GM18951 (cell line): ENCODE measurements at regions not wholly inside any gene's neighbourhood (a gene's known extent, or its start where the extent isn't known, plus 50 kb on each side); places are given as distances from the start of the nearest gene placed in this dataset.

Source experiments
- POLR2A ChIP-seq: IDR thresholded peaks from 4 replicates; pipeline ENCODE4 v1.6.1; 2011; ENCODE audit warnings: mild to moderate bottlenecking; ENCODE audit not compliant: insufficient read length, insufficient read depth; ENCODE audit errors: extremely low read depth
- in situ Hi-C: fragments of 300-500 bp; cut with MboI; formaldehyde crosslinking; loops from one replicate; pipeline ENCODE4 v1.12.0; 2022; ENCODE audit warnings: low sequenced_read_pairs, mixed read lengths, inconsistent platforms; ENCODE audit not compliant: unreplicated experiment

DNA sequence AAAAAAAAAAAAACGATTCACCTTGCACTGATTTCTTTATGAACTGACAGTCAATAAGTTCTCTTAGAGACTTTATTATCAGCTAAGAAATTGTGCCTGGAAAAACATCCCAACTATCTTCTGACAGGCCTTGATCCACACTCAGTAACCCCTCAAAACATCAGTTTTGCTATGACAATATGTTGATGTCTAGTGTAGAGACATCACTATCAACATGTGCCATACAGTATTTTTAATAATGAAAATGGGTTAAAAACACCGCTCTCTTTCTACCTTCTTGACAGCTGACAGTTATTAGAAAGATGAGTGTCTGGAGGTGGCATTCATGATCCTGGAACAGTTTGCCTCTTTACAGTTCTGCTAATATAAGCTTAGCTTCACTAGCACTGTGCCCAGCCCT is 175.8 kb upstream of the TMEM229A start:
- in situ Hi-C loops: no loop called here
- TF ChIP-seq POLR2A: no peak

- in situ Hi-C loops: no loop called here
Measured at GRCh38 chr7:124208173-124208572, 175.3 kb upstream of the TMEM229A start.

DNA sequence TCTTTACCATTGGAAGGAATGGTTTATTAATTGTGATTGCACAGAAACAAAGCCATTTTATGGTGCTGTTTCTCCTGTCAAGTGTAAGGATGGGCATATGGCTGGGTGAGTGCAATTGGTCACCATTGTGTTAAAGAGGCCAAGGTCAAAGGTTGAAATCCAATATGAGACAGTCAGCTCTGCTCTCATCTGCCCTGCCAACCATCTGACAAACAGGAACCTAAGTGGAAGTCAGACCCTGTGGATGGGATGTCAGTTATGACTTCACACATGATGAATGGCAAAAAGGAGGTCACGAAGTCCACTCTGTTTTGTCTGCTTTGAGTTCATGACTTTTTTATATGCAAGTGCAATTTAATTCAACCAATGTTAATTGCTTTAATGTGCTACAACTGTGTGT is 172.7 kb upstream of the TMEM229A start:
- in situ Hi-C loops: no loop called here
- TF ChIP-seq POLR2A: no peak

More at GRCh38 chr7:124208173-124208572, 175.3 kb upstream of the TMEM229A start:
- TF ChIP-seq POLR2A: no peak

GRCh38 chr7:124202546-124202945 is 169.7 kb upstream of the TMEM229A start:
- in situ Hi-C loops: no loop called here
- no peak for TF ChIP-seq POLR2A

DNA sequence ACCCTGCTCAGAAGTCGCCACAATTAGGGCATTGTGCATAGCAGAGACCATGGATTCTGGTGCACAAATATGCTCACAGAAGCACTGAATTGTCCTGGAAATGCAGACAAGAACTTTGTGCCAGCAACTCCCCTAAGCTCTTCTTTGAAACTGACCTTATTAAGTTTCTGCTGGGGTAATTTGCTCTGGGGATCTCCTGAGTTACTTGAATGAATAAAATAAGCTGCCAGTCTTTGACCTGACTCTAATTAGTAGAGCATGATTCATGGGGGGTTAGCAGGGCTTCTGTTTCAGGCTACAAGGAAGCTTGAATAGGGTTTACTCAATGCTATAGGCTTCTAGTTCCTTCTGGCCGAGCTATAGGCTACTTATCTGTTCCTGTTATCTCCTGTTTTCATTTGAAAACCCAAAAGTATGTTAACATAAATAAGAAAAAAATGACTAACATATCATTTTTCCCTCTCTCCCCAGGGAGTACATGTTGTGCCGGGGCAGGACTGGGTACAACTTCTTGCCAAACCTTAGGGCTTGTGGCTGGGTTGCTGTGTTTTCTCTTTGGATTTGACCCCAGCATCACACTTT is 169.0 kb upstream of the TMEM229A start:
- TF ChIP-seq POLR2A: no peak
- in situ Hi-C loops: no loop called here

- no peak for TF ChIP-seq POLR2A
- in situ Hi-C loops: no loop called here
Measured at GRCh38 chr7:124196519-124196918, 163.7 kb upstream of the TMEM229A start.

GRCh38 chr7:124192885-124193284 is 160.0 kb upstream of the TMEM229A start:
- in situ Hi-C loops: no loop called here
- no peak for TF ChIP-seq POLR2A

DNA sequence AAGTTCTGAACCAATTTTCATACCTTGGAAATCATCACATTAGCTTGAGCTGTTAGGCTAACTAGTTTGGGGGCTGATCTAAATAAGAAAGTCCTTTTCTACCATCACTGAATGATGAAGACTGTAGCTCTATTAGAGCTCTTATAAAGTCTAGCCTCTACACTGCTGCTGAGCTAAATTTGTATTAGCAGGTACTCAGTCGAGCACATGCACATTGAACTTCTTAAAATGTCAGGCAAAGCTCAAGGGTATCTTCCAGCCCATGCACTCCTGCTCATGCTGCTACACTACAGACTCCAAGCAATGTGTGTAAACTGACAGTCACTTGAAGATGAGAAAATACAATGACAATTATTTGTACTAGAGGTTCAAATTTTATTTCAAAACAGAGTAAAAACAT is 158.8 kb upstream of the TMEM229A start:
- TF ChIP-seq POLR2A: no peak
- in situ Hi-C loops: no loop called here

- no peak for TF ChIP-seq POLR2A
- in situ Hi-C loops: no loop called here
Measured at GRCh38 chr7:124191030-124191429, 158.2 kb upstream of the TMEM229A start.

DNA sequence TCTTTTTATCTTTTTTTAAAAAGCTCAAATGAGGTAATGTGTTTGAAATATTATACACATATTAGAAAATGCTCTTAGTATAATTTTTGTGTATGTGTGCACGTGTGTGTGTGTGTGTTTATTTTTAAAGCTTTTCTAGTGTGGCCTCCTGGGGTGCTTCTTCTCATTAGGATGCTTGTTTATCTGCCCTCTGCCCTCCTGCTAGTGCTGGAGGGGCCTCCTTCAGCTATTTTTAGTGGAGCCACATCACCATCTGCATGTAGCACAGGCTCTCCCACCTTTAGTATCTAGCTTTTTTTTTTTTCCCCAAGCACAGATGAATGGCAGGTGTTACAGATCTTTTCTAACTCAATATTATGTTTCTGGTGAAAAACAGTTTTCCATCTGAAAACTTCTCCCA is 155.7 kb upstream of the TMEM229A start:
- in situ Hi-C loops: no loop called here

DNA sequence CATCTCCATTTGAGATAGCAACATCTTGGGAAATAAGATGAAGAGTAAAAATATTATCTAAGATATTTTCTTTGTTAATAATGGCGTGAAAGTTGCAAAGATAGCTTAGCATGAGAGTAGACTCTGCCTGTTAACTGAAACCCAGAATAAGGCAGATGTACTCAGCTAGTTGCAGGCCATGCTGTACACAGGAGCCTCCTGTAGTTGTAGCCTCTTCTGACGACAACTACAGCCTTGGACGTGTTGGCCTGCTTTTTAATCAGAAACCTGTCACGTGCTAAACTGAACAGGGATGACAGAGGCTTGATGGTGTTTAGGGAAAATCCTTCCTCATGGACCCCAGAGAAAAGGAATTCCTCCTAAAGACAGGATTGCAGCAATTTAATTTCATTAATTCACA is 155.1 kb upstream of the TMEM229A start:
- TF ChIP-seq POLR2A: no peak
- in situ Hi-C loops: no loop called here

More for the DNA sequence above, 155.7 kb upstream of the TMEM229A start:
- no peak for TF ChIP-seq POLR2A

GRCh38 chr7:124183649-124184048 is 150.8 kb upstream of the TMEM229A start:
- no peak for TF ChIP-seq POLR2A
- in situ Hi-C loops: no loop called here

GRCh38 chr7:124179641-124180040 is 146.8 kb upstream of the TMEM229A start:
- no peak for TF ChIP-seq POLR2A

DNA sequence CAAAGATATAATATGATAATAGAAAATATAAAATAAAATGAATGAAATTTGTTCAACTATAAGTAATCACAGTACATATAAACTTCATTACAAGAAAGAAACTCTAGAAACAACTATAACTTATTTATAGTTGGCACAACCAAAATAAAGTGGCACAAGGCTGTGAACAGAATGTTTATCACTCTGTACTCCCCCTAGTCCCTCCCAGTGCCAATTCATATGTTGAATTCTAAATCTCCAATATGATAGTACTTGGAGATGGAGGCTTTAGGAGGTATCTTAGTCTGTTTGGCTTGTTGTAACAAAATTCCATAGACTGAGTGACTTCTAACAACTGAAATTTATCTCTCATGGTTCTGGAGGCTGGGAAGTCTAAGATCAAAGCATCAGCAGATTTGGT is 145.0 kb upstream of the TMEM229A start:
- in situ Hi-C loops: no loop called here
- TF ChIP-seq POLR2A: no peak

More at GRCh38 chr7:124179641-124180040, 146.8 kb upstream of the TMEM229A start:
- in situ Hi-C loops: no loop called here

GRCh38 chr7:124171812-124172211 is 138.9 kb upstream of the TMEM229A start:
- in situ Hi-C loops: loop anchor here (25.0 kb wide), 1 partner anchor 615 kb away; no protein-coding TSS in a partner anchor
